ENCODE measurements at regions not wholly inside any gene's neighbourhood (a gene's known extent, or its start where the extent isn't known, plus 50 kb on each side); places are given as distances from the start of the nearest gene placed in this dataset.

DNA sequence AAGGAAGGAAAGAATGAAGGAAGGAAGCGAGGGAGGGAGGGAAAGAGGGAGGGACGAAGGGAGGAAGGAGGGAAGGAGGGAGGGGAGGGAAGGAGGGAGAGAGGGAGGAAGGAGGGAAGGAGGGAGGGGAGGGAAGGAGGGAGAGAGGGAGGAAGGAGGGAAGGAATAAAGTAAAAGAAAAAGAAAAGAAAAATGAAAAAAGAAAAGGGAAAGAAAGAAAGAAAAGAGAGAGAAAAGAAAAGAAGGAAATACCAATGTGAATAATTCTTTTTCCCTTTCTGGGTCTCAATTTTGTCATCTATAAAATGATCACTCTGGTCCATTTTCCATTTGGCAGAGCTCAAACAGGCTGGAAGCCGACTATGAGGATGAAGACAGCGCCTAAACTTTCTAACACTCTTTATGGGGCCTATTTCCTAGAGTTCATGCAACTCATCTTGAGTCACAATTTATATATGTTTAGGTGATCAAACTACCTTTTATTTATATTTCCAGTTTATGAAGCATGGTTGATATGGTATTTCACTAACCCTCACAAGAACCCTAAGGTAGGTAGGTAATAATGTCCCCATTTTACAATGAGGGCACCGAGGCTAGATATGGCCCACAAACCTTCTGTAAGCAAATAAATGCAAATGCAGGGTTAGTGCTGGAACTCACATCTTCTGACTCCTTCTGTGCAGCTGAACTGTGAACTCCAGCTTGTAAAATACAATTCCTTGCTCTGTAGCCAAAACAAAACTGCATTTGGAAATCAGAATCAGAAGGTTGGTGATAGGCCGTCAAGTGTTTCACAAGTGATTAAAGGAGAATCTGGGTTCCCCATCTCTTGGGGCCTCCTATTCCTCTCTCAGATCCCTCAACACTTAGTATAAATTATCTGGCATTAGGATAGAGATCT, 434.3 kb downstream of the ETS1 start:
- Histone ChIP-seq H3K27ac (ENCODE audit: low read depth, low read length, poor library complexity, severe bottlenecking) (no peak overlapping the region), H4K20me1 (ENCODE audit: insufficient read depth, low read length) (no peaks in the 10 kb centered on the region), H3K9me3 (ENCODE audit: low read length) (no peaks in the 10 kb centered on the region), H3K4me2 (ENCODE audit: low read length) (no peak overlapping the region), H2AFZ (ENCODE audit: low read length) (no peak overlapping the region), H3K79me2 (ENCODE audit: insufficient read depth, low read depth, low read length) (no peaks in the 10 kb centered on the region), H3K4me3 (ENCODE audit: low read depth, low read length, poor library complexity, severe bottlenecking) (no peak overlapping the region), H3K4me1 (ENCODE audit: insufficient read depth, low read length, poor library complexity, severe bottlenecking) (no peaks in the 10 kb centered on the region), H3K9me2 (ENCODE audit: insufficient read depth, low read length) (no peaks in the 10 kb centered on the region), H3K36me3 (ENCODE audit: insufficient read depth, low read length) (no peaks in the 10 kb centered on the region)
- no peak for DNase-seq (ENCODE audit: low spot score)
- intact Hi-C loops (cut with micrococcal nuclease; ENCODE audit: unreplicated experiment), result no loop called here
- no peak for TF ChIP-seq EZH2phosphoT487 (IDR thresholded peaks at IDR 0.05; ENCODE audit: borderline replicate concordance, low read depth, low read length)
- TF ChIP-seq, protein P1, sequence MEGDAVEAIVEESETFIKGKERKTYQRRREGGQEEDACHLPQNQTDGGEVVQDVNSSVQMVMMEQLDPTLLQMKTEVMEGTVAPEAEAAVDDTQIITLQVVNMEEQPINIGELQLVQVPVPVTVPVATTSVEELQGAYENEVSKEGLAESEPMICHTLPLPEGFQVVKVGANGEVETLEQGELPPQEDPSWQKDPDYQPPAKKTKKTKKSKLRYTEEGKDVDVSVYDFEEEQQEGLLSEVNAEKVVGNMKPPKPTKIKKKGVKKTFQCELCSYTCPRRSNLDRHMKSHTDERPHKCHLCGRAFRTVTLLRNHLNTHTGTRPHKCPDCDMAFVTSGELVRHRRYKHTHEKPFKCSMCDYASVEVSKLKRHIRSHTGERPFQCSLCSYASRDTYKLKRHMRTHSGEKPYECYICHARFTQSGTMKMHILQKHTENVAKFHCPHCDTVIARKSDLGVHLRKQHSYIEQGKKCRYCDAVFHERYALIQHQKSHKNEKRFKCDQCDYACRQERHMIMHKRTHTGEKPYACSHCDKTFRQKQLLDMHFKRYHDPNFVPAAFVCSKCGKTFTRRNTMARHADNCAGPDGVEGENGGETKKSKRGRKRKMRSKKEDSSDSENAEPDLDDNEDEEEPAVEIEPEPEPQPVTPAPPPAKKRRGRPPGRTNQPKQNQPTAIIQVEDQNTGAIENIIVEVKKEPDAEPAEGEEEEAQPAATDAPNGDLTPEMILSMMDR (conservative IDR thresholded peaks at IDR 0.05; ENCODE audit: low read length), result no peak
- ChIA-PET POLR2A (interaction anchor here (0.7 kb wide), 1 partner anchor 1475 kb away, joined by 3 read pairs; no protein-coding TSS in a partner anchor), CTCF (ENCODE audit: unreplicated experiment) (no interaction called here)
- BruUV-seq (replicated peaks), result no TSS peak

DNA sequence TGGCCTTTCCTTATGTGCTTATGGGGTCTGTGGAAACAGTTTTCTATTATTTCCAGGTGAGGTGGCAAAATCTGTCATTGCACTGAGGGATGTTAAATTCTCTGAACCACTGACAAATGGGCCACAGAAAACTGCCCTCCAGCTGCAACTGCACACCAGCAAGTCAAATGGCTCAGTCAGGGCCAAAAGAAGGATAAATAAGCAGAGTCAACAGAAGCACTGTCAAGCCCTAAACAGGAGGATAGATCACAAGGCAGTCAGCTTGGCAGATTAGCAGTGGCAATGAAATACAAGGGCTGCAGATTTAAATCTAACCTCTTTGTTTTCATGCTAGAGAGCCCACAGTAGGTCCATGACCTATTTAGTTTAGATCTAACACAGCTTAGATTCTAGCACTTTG, 435.6 kb downstream of the ETS1 start:
- TF ChIP-seq EZH2phosphoT487 (IDR thresholded peaks at IDR 0.05; ENCODE audit: borderline replicate concordance, low read depth, low read length), result no peak
- TF ChIP-seq, protein P1 (conservative IDR thresholded peaks at IDR 0.05; ENCODE audit: low read length), result no peak
- DNase-seq (ENCODE audit: low spot score), result no peak

GRCh38 chr11:128151338-128151737, 436.0 kb downstream of the ETS1 start:
- H3K36me3 ChIP-seq (ENCODE audit: insufficient read depth, low read length), result no peaks in the 10 kb centered on the region
- BruUV-seq (replicated peaks), result no TSS peak
- H3K9me3 ChIP-seq (ENCODE audit: low read length), result no peaks in the 10 kb centered on the region
- no peak overlapping the region for H3K4me3 ChIP-seq (ENCODE audit: low read depth, low read length, poor library complexity, severe bottlenecking)
- no peaks in the 10 kb centered on the region for H4K20me1 ChIP-seq (ENCODE audit: insufficient read depth, low read length)
- TF ChIP-seq, protein P1 (conservative IDR thresholded peaks at IDR 0.05; ENCODE audit: low read length), result no peak
- TF ChIP-seq EZH2phosphoT487 (IDR thresholded peaks at IDR 0.05; ENCODE audit: borderline replicate concordance, low read depth, low read length), result no peak
- no peak overlapping the region for H3K27ac ChIP-seq (ENCODE audit: low read depth, low read length, poor library complexity, severe bottlenecking)
- ChIA-PET POLR2A (interaction anchor here (0.7 kb wide), 1 partner anchor 1103 kb away, joined by 5 read pairs; no protein-coding TSS in a partner anchor), CTCF (ENCODE audit: unreplicated experiment) (no interaction called here)
- no peak for DNase-seq (ENCODE audit: low spot score)
- H2AFZ ChIP-seq (ENCODE audit: low read length), result no peak overlapping the region
- no peaks in the 10 kb centered on the region for H3K79me2 ChIP-seq (ENCODE audit: insufficient read depth, low read depth, low read length)
- no peaks in the 10 kb centered on the region for H3K4me1 ChIP-seq (ENCODE audit: insufficient read depth, low read length, poor library complexity, severe bottlenecking)
- intact Hi-C loops (cut with micrococcal nuclease; ENCODE audit: unreplicated experiment), result no loop called here
- no peak overlapping the region for H3K4me2 ChIP-seq (ENCODE audit: low read length)
- no peaks in the 10 kb centered on the region for H3K9me2 ChIP-seq (ENCODE audit: insufficient read depth, low read length)

More for the DNA sequence above, 435.6 kb downstream of the ETS1 start:
- no peaks in the 10 kb centered on the region for H3K4me1 ChIP-seq (ENCODE audit: insufficient read depth, low read length, poor library complexity, severe bottlenecking)
- no peaks in the 10 kb centered on the region for H4K20me1 ChIP-seq (ENCODE audit: insufficient read depth, low read length)
- CTCF ChIA-PET (ENCODE audit: unreplicated experiment), result no interaction called here
- H2AFZ ChIP-seq (ENCODE audit: low read length), result no peak overlapping the region
- no TSS peak for BruUV-seq (replicated peaks)
- no peaks in the 10 kb centered on the region for H3K9me2 ChIP-seq (ENCODE audit: insufficient read depth, low read length)
- H3K79me2 ChIP-seq (ENCODE audit: insufficient read depth, low read depth, low read length), result no peaks in the 10 kb centered on the region
- intact Hi-C loops (cut with micrococcal nuclease; ENCODE audit: unreplicated experiment), result no loop called here
- POLR2A ChIA-PET, result interaction anchor here (0.7 kb wide), 1 partner anchor 9 kb away, joined by 3 read pairs; no protein-coding TSS in a partner anchor
- H3K36me3 ChIP-seq (ENCODE audit: insufficient read depth, low read length), result no peaks in the 10 kb centered on the region
- H3K27ac ChIP-seq (ENCODE audit: low read depth, low read length, poor library complexity, severe bottlenecking), result no peak overlapping the region
- H3K4me2 ChIP-seq (ENCODE audit: low read length), result no peak overlapping the region
- no peak overlapping the region for H3K4me3 ChIP-seq (ENCODE audit: low read depth, low read length, poor library complexity, severe bottlenecking)
- H3K9me3 ChIP-seq (ENCODE audit: low read length), result no peaks in the 10 kb centered on the region
